ENCODE measurements at regions not wholly inside any gene's neighbourhood (a gene's known extent, or its start where the extent isn't known, plus 50 kb on each side); places are given as distances from the start of the nearest gene placed in this dataset.
A peak's percentile ranks its signal among the peaks of the same experiment; 100 is the strongest.
"Not testable (repeated sequence)": the region's sequence is repeated elsewhere in the genome, so short reads cannot be mapped to it uniquely, and the experiment has no call there.

DNA sequence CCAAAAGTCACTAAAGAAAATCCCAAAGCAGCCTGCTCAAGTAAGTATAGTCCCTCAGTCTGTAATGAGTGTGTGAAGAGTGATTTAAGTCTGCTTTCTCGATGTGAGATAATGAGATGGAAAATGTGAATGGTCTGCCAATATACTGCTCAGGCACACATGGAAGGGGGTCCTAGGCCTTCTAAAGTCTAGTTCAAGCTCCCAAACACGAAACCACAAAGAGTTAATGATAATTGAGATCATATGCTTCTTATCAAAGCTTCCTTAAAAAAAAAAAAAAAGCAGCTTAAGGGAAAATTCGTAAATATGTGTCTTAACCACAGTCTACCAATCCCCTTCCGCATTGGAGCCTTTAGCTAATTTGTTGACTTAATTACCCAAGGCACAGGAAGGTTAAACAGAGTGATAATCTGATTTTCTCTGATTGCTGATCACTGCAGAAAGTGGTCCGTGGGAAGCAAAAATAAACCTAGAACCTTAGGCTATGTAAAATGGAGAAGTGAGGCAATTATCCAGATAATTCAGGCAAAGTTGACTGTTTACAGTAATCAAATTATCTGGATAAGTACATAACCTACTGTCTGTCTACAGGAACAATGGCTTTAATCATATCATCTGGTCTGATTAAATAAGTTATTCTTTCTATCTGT lies 172.9 kb downstream of the MBL2 start:
- no peak for DNase-seq (ENCODE audit: low spot score)

DNA sequence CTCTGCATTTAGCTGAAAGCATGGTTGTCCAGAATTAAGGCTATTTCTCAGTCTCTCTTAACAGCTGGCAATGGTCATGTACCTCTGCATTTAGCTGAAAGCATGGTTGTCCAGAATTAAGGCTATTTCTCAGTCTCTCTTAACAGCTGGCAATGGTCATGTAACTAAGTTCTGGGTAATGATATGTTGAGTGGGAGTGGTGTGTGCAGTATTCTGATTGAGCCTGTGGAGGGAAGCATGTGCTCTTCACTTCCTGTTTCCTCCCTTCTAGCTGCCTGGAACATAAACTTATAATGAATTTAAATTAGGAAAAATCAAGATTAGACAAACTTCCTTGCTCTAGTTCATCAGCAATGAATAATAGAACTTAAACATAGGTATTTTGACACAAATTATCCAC lies 168.5 kb downstream of the MBL2 start:
- DNase-seq (ENCODE audit: low spot score) = not testable (repeated sequence)

DNA sequence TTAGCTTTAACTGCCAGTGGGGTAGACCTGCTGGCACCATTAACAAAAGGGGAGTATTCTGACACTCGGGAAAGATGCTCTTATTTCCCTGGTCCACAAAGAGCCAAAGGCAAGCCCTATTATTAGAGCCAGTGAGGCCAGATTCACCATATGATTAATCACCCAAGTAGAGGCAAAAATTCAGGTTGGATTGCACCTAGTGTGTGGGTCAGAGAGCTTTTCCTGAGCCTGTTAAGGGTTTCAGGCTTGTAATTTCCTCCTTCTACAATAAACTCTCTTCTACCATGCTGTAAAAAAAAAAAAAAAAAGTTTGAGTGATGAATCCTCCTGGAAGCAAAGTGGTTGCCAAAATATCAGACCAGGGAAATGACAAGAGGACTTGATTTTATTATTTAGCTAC lies 163.5 kb downstream of the MBL2 start:
- DNase-seq (ENCODE audit: low spot score) = no peak

- DNase-seq (ENCODE audit: low spot score) = no peak
These were observed 162.9 kb downstream of the MBL2 start for GRCh38 chr10:52609626-52610240.

- no peak for DNase-seq (ENCODE audit: low spot score)
These were observed 157.3 kb downstream of the MBL2 start for GRCh38 chr10:52615331-52615730.

DNA sequence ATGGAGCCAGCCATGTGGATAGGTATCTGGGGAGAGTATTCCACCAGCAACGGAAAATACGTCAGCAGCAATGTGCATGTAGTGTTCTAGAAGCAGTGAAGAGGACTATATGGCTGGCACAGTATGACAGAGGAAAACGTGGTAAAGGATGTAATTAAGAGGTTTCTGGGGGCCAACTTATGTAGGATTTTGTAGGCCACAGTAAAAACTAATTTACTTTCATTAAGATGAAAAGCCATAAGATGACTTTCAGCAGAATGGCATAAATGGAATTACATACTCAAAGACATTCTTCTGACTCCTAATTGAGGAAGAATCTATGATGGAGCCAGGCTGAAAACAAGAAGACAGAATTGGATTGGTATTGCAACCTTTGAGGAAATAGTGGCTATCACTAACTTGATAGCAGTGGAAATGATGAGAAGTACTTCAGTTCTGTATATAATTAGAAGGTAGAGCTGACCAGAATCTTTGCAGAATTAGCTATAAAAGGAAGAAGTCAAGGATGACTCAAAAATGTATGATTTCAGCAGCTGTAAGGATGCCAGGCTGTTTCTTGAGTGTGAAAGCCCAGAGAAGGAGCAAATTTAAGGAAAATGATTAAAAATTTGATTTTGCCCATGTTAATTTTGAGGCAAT lies 156.7 kb downstream of the MBL2 start:
- DNase-seq (ENCODE audit: low spot score) = peak; percentile 14

DNA sequence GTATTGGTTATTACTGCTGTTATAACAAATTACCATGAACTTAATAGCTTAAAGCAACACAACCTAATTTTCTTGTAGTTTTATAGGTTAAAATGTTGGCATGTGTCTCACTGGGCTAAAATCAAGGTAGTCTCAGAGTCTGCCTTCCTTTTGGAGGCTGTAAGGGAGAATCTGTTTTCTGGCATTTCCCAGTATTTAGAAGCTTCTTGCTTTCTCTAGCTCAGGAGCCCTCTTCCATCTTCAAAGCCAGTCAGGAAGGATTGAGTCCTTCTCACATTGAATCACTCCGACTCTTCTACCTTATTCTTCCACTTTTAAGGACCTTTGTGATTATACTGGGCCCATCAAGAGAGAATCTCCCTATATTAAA lies 156.2 kb downstream of the MBL2 start:
- DNase-seq (ENCODE audit: low spot score) = no peak

GRCh38 chr10:52617346-52617745 lies 155.2 kb downstream of the MBL2 start:
- DNase-seq (ENCODE audit: low spot score) = no peak

DNA sequence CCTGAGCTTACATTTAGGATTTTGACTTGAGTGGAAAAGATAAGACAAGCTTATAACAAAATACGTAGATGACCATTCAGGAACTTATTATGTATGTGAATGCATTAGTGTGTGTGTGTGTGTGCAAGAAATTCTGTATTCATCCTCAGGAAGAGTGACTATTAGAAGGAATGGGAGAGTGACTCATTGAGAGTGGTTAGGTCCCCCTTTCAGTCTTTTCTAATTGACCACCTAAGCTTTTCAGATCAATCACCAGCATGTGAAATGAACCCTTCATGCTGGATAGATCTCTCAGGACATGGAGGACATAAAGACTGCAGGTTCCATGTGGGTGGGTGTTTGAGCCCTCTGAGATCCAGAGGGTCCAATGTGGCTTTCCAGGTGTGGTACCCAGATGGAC lies 153.5 kb downstream of the MBL2 start:
- DNase-seq (ENCODE audit: low spot score) = no peak

GRCh38 chr10:52621635-52622079 lies 150.9 kb downstream of the MBL2 start:
- peak; percentile 44 for DNase-seq (ENCODE audit: low spot score)

- DNase-seq (ENCODE audit: low spot score) = no peak
These were observed 148.8 kb downstream of the MBL2 start for GRCh38 chr10:52623761-52624160.

DNA sequence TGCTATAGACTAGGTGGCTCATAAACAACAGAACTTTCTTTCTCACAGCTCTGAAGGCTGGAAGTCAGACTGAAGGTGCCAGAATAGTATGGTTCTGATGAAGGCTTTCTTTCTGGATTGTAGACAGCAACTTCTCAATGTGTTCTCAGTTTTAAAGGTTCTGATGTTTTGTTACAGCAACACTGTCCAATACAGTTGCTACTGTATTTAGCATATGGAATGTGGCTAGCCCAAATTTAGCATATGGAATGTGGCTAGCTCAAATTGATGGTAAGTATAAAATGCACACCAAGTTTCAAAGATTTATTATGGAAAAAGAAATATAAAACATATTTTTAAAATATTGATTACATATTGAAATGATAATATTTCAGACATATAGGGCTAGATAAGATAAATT lies 145.3 kb downstream of the MBL2 start:
- no peak for DNase-seq (ENCODE audit: low spot score)

- no peak for DNase-seq (ENCODE audit: low spot score)
These were observed 141.4 kb downstream of the MBL2 start for GRCh38 chr10:52631146-52631545.

DNA sequence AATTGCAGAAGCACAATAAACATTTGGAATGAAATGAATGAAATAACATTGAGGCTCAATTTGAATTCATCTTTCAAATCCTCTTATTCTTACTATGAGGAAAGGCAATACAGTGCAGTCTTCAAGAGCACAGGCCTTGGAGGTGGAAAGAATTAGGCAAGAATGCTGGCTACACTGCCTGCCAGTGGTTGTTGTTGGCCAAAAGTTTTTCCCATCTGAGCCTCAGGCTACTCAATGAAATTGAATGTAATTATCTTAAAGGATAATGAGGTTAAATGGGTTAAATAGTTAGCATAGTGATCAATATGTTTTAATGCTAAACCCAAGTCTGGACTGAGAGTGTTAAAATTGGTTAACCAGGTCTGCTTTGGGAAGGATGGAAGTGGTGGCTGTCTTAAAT lies 140.9 kb downstream of the MBL2 start:
- no peak for DNase-seq (ENCODE audit: low spot score)

DNA sequence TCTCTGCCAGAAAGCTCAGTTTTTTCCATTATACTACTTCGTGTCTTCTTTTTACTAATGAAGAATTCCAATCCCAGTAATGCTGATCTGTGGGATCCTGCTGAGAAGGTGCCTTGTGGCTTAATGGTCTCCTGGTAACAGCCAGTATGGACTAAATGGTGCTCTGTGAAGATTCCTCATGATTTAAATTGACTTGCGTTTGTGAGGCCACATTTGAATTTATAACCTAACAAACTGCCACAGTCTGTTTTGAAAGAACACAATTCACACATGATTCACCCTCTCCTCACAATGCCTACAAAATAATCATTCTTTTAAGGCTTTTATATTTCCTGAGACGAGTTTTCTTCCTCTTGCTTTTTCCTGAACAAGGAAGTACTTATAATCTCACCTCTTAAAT lies 140.0 kb downstream of the MBL2 start:
- no peak for DNase-seq (ENCODE audit: low spot score)

- DNase-seq (ENCODE audit: low spot score) = no peak
These were observed 139.3 kb downstream of the MBL2 start for GRCh38 chr10:52633266-52633665.

- no peak for DNase-seq (ENCODE audit: low spot score)
These were observed 136.9 kb downstream of the MBL2 start for GRCh38 chr10:52635651-52636050.

DNA sequence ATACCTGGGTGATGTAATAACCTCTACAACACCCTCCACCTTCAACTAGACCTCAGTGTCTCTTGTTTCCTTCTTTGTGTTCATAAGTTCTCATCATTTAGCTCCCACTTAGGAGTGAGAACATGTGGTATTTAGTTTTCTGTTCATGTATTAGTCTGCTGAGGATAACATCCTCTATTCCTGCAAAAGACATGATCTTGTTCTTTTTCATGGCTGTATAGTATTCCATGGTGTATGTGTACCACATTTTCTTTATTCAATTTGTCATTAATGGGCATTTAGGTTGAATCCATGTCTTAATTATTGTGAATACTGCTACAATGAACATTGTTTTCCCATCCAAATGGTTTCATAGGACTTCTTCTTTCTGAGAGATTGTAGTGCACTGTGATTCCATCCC lies 135.7 kb downstream of the MBL2 start:
- DNase-seq (ENCODE audit: low spot score) = no peak

- DNase-seq (ENCODE audit: low spot score) = no peak
These were observed 135.0 kb downstream of the MBL2 start for GRCh38 chr10:52637592-52637991.

GRCh38 chr10:52639652-52640051 lies 132.9 kb downstream of the MBL2 start:
- DNase-seq (ENCODE audit: low spot score) = peak; percentile 28

DNA sequence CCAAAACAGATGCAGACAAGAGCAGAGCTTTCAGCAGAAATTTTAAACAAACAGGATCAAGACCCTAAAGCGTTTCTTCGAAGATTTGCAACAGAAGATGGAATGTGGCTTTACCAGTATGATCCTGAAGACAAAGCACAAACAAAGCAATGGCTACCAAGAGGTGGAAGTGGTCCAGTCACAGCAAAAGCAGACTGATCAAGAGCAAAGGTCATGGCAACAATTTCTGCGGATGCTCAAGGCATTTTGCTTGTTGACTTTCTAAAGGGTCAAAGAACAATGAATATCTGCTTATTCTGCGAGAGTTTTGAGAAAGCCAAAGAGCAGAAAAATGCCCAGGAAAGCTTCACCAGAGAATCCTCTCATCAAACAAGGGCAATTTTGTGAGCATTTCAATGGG lies 130.4 kb downstream of the MBL2 start:
- no peak for DNase-seq (ENCODE audit: low spot score)

GRCh38 chr10:52644373-52645186 lies 128.0 kb downstream of the MBL2 start:
- peak; percentile 52 for DNase-seq (ENCODE audit: low spot score)
